Left lung (tissue), 4 donors: ENCODE measurements at regions not wholly inside any gene's neighbourhood (a gene's known extent, or its start where the extent isn't known, plus 50 kb on each side); places are given as distances from the start of the nearest gene placed in this dataset.

ENCODE experiments used
- ATAC-seq: fragments of 200-7000 bp; cut with Tn5 transposase; one replicate; pipeline ENCODE4 v1.9.1; 2020; ENCODE audit warnings: moderate library complexity
- DNase-seq, 4 donors: peaks; one replicate each; pipeline ENCODE4 v3.0.0-alpha.2; 2013 to 2020
- H3K27ac ChIP-seq, 2 donors: fragments of 200-600 bp; sonication (generic) in 1 of 2; one replicate each; pipeline versions ENCODE4 v1.5.0 to v1.8.0; 2020 to 2021
- H3K27me3 ChIP-seq, 2 donors: fragments of 200-600 bp; sonication (generic) in 1 of 2; one replicate each; pipeline versions ENCODE4 v1.5.0 to v1.8.0; 2020 to 2021
- H3K36me3 ChIP-seq, 2 donors: fragments of 200-600 bp; sonication (generic) in 1 of 2; one replicate each; pipeline versions ENCODE4 v1.5.0 to v1.8.0; 2020 to 2021
- H3K4me1 ChIP-seq, 2 donors: fragments of 200-600 bp; one replicate each; pipeline ENCODE4 v1.8.0; 2021
- H3K4me3 ChIP-seq, 2 donors: fragments of 200-600 bp; sonication (generic) in 1 of 2; one replicate each; pipeline versions ENCODE4 v1.5.0 to v1.8.0; 2020 to 2021; ENCODE audit warnings: mild to moderate bottlenecking in 1 of 2
- H3K9me3 ChIP-seq, 2 donors: fragments of 200-600 bp; sonication (generic) in 1 of 2; one replicate each; pipeline versions ENCODE4 v1.5.0 to v1.8.0; 2020 to 2021
- CTCF ChIP-seq, 2 donors: fragments of 200-600 bp; sonication (generic) in 1 of 2; IDR thresholded peaks; one replicate each; pipeline versions ENCODE4 v1.5.0 to v1.8.0; 2021; ENCODE audit warnings: antibody characterized with exemption in 2 of 2
- intact Hi-C, 2 donors: fragments of 100-400 bp; cut with DNase I; formaldehyde crosslinking; loops; one replicate each; pipeline versions ENCODE4 v1.11.2 to v1.14.2; 2022
- donor health status: DM: no; HTN: yes; CAD: no.
- donor health status: DM: no; HTN: no; CAD: no.

GRCh38 chr10:129387258-129387525 is 79.8 kb upstream of the MGMT start:
- no peak for DNase-seq
- Histone ChIP-seq H3K9me3 (no peaks in the 10 kb centered on the region), H3K4me1 (no peaks in the 10 kb centered on the region), H3K36me3 (no peaks in the 10 kb centered on the region), H3K4me3 (no peak overlapping the region), H3K27me3 (peaks cover 0 to 10% of the 10 kb centered on the region in 2 donors), H3K27ac (no peak overlapping the region)
- intact Hi-C loops = no loop called here
- ATAC-seq = no peak
- no peak for TF ChIP-seq CTCF (IDR thresholded peaks at IDR 0.05)

GRCh38 chr10:129388435-129388834 is 78.6 kb upstream of the MGMT start:
- Histone ChIP-seq H3K36me3 (no peaks in the 10 kb centered on the region), H3K9me3 (no peaks in the 10 kb centered on the region), H3K4me3 (no peak overlapping the region), H3K4me1 (no peaks in the 10 kb centered on the region), H3K27me3 (peaks cover 0 to 20% of the 10 kb centered on the region in 2 donors), H3K27ac (no peak overlapping the region)
- ATAC-seq = no peak
- DNase-seq = no peak
- intact Hi-C loops = no loop called here
- TF ChIP-seq CTCF (IDR thresholded peaks at IDR 0.05) = no peak

GRCh38 chr10:129389194-129389593 is 77.8 kb upstream of the MGMT start:
- intact Hi-C loops = no loop called here
- TF ChIP-seq CTCF (IDR thresholded peaks at IDR 0.05) = no peak
- Histone ChIP-seq H3K9me3 (no peaks in the 10 kb centered on the region), H3K4me3 (no peak overlapping the region), H3K4me1 (no peaks in the 10 kb centered on the region), H3K36me3 (no peaks in the 10 kb centered on the region), H3K27ac (no peak overlapping the region), H3K27me3 (peaks cover 0 to 28% of the 10 kb centered on the region in 2 donors)
- DNase-seq = no peak
- ATAC-seq = no peak

GRCh38 chr10:129390147-129390546 is 76.9 kb upstream of the MGMT start:
- Histone ChIP-seq H3K27me3 (peaks cover 8 to 36% of the 10 kb centered on the region in 2 donors), H3K4me3 (no peak overlapping the region), H3K4me1 (no peaks in the 10 kb centered on the region), H3K9me3 (no peaks in the 10 kb centered on the region), H3K36me3 (no peaks in the 10 kb centered on the region), H3K27ac (no peak overlapping the region)
- intact Hi-C loops = no loop called here
- no peak for ATAC-seq
- no peak for TF ChIP-seq CTCF (IDR thresholded peaks at IDR 0.05)
- DNase-seq = no peak

GRCh38 chr10:129390726-129391125 is 76.3 kb upstream of the MGMT start:
- intact Hi-C loops = no loop called here
- no peaks in the 10 kb centered on the region for H3K36me3 ChIP-seq
- no peak overlapping the region for H3K27ac ChIP-seq
- H3K4me1 ChIP-seq = no peaks in the 10 kb centered on the region
- no peak for DNase-seq
- H3K4me3 ChIP-seq = no peak overlapping the region
- no peak for TF ChIP-seq CTCF (IDR thresholded peaks at IDR 0.05)
- no peak for ATAC-seq
- peaks cover 8 to 41% of the 10 kb centered on the region in 2 donors for H3K27me3 ChIP-seq
- no peaks in the 10 kb centered on the region for H3K9me3 ChIP-seq
